K562 (cell line): ENCODE measurements at regions not wholly inside any gene's neighbourhood (a gene's known extent, or its start where the extent isn't known, plus 50 kb on each side); places are given as distances from the start of the nearest gene placed in this dataset.

Experiments
- ATAC-seq: fragments of 200-7000 bp; cut with Tn5 transposase; 3 replicates; pipeline ENCODE4 v1.9.1; 2020; ENCODE audit warnings: moderate library complexity
- BruUV-seq: library from RNA; stranded (reverse); fragments of 400-500 nt; replicated peaks from 2 replicates; lab custom pipeline; 2021; lab: Mats Ljungman, UMichigan
- CTCF ChIA-PET: fragments of 300-600 bp; formaldehyde crosslinking; extraction: SDS; loops from one replicate; lab custom pipeline; 2021; ENCODE audit warnings: low intra/inter-chr PET ratio; lab: Yijun Ruan, JAX
- POLR2A ChIA-PET: fragments of 300-600, 350-650 bp; sonication (Branson Sonifier 250); formaldehyde crosslinking; extraction: SDS; loops from one replicate; lab custom pipeline; 2021; ENCODE audit warnings: antibody characterized with exemption, inconsistent platforms; lab: Yijun Ruan, JAX
- DNase-seq, 4 experiments: peaks; one replicate each; pipeline versions ENCODE4 v3.0.0 to v3.0.0-alpha.2; 2011 to 2018; ENCODE audit warnings: low spot score in 3 of 4, mixed read lengths in 3 of 4; ENCODE audit errors: extremely low read depth in 1 of 4
- FAIRE-seq: peaks from 2 replicates; lab custom pipeline; 2011; peaks lifted over from hg19 to GRCh38; lab: Jason Lieb, UNC
- H2AFZ ChIP-seq: 2 replicates; pipeline ENCODE4 v1.6.0; 2011; ENCODE audit warnings: low read depth, low read length, control low read depth, inconsistent platforms
- H3K27ac ChIP-seq: fragments of 200-600 bp; 3 replicates; pipeline ENCODE4 v1.8.0; 2011; ENCODE audit warnings: low read depth, mild to moderate bottlenecking, control low read depth, inconsistent platforms, low read length, moderate library complexity, mixed read lengths; ENCODE audit errors: extremely low read depth
- H3K27me3 ChIP-seq, 2 experiments: fragments of 300-600 bp in 1 of 2; 2 replicates in 1 of 2; 3 replicates in 1 of 2; pipeline versions ENCODE4 v1.6.0 to v1.8.0; 2011; ENCODE audit warnings: inconsistent platforms in 2 of 2, low read length in 2 of 2, mild to moderate bottlenecking in 1 of 2, mixed read lengths in 1 of 2, moderate library complexity in 1 of 2; ENCODE audit not compliant: control insufficient read depth in 2 of 2, insufficient read depth in 2 of 2
- H3K36me3 ChIP-seq: fragments of 300-600 bp; 3 replicates; pipeline ENCODE4 v1.8.0; 2011; ENCODE audit warnings: mild to moderate bottlenecking, low read length, inconsistent platforms; ENCODE audit not compliant: control insufficient read depth, insufficient read depth
- H3K4me1 ChIP-seq, 2 experiments: fragments of 200-600 bp in 1 of 2; replicated peaks in 1 of 2; 2 replicates in 1 of 2; 3 replicates in 1 of 2; pipeline versions ENCODE4 v1.5.1 to v1.8.0; 2011; ENCODE audit warnings: inconsistent platforms in 2 of 2, low read length in 2 of 2, mild to moderate bottlenecking in 1 of 2, mixed read lengths in 1 of 2, moderate library complexity in 1 of 2; ENCODE audit not compliant: control insufficient read depth in 2 of 2, insufficient read depth in 2 of 2
- H3K4me2 ChIP-seq: 2 replicates; pipeline ENCODE4 v1.6.1; 2011; ENCODE audit warnings: low read length, control low read depth, inconsistent platforms, mixed read lengths; ENCODE audit not compliant: insufficient read depth
- H3K4me3 ChIP-seq: fragments of 200-600 bp; sonication (generic), shearing (Covaris generic); 2 replicates; pipeline ENCODE4 v1.5.1; 2016; ENCODE audit warnings: control low read depth, inconsistent platforms
- H3K79me2 ChIP-seq: fragments of 200-600 bp; 3 replicates; pipeline ENCODE4 v1.8.0; 2011; ENCODE audit warnings: low read length, inconsistent platforms; ENCODE audit not compliant: control insufficient read depth, insufficient read depth
- H3K9ac ChIP-seq, 2 experiments: 2 replicates each; pipeline versions ENCODE4 v1.6.0 to v1.6.1; 2011; ENCODE audit warnings: low read depth in 2 of 2, low read length in 2 of 2, control low read depth in 1 of 2, inconsistent platforms in 1 of 2, mild to moderate bottlenecking in 1 of 2, mixed read lengths in 1 of 2; ENCODE audit not compliant: insufficient read depth in 1 of 2
- H3K9me1 ChIP-seq: one replicate; pipeline ENCODE4 v1.6.0; 2011; ENCODE audit warnings: inconsistent platforms, mild to moderate bottlenecking, low read length, moderate library complexity; ENCODE audit not compliant: control insufficient read depth, insufficient read depth
- H3K9me3 ChIP-seq: replicated peaks from 2 replicates; pipeline ENCODE4 v1.5.1; 2011; ENCODE audit warnings: low read depth, low read length, inconsistent platforms; ENCODE audit not compliant: control insufficient read depth, insufficient read depth
- H4K20me1 ChIP-seq: replicated peaks from 2 replicates; pipeline ENCODE4 v1.6.1; 2011; ENCODE audit warnings: low read length, inconsistent platforms, mixed read lengths; ENCODE audit not compliant: control insufficient read depth, insufficient read depth
- ARID1B ChIP-seq: fragments of 450-650 bp; IDR thresholded peaks from 2 replicates; pipeline ENCODE4 v1.6.1; 2016; ENCODE audit warnings: antibody characterized with exemption, mild to moderate bottlenecking, inconsistent platforms
- BACH1 ChIP-seq: fragments of 200-800 bp; sonication (Bioruptor generic); IDR thresholded peaks from 2 replicates; pipeline ENCODE4 v1.6.1; 2016; ENCODE audit warnings: missing genetic modification characterization, missing compliant biosample characterization
- CBX3 ChIP-seq, 2 experiments: IDR thresholded peaks; 1 replicate in 1 of 2; 2 replicates in 1 of 2; pipeline ENCODE4 v1.6.1; 2012; ENCODE audit warnings: inconsistent platforms in 2 of 2, low read length in 2 of 2, borderline replicate concordance in 1 of 2, control low read depth in 1 of 2
- CC2D1A ChIP-seq: fragments of 450-650 bp; IDR thresholded peaks from 2 replicates; pipeline ENCODE4 v1.6.1; 2017; ENCODE audit warnings: mild to moderate bottlenecking
- EP400 ChIP-seq: fragments of 450-650 bp; IDR thresholded peaks from 2 replicates; pipeline ENCODE4 v1.6.1; 2017; ENCODE audit warnings: antibody characterized with exemption, mild to moderate bottlenecking, moderate library complexity
- ESRRA ChIP-seq: fragments of 450-650 bp; IDR thresholded peaks from 2 replicates; pipeline ENCODE4 v1.6.1; 2014; ENCODE audit warnings: low read depth, mild to moderate bottlenecking, moderate library complexity, borderline replicate concordance
- MAFK ChIP-seq: IDR thresholded peaks from 2 replicates; pipeline ENCODE4 v1.6.1; 2011; ENCODE audit warnings: low read length, improper control_type of control experiment
- NRF1 ChIP-seq, 2 experiments: fragments of 450-650 bp; IDR thresholded peaks in 1 of 2; conservative IDR thresholded peaks in 1 of 2; 2 replicates each; pipeline ENCODE4 v1.6.1; 2014; ENCODE audit warnings: mild to moderate bottlenecking in 2 of 2
- RAD21 ChIP-seq, 2 experiments: fragments of 250-450 bp in 1 of 2; fragments of 450-650 bp in 1 of 2; sonication (Bioruptor Pico) in 1 of 2; formaldehyde crosslinking in 1 of 2; IDR thresholded peaks in 1 of 2; conservative IDR thresholded peaks in 1 of 2; 2 replicates each; pipeline versions ENCODE4 v1.4.0 to v1.8.0; 2020 to 2022; ENCODE audit warnings: mild to moderate bottlenecking in 2 of 2, moderate library complexity in 1 of 2
- SOX6 ChIP-seq: fragments of 450-650 bp; IDR thresholded peaks from 2 replicates; pipeline ENCODE4 v1.6.1; 2014; ENCODE audit warnings: mild to moderate bottlenecking
- ZFP36 ChIP-seq: fragments of 150-350 bp; IDR thresholded peaks from 2 replicates; pipeline ENCODE4 v1.6.1; 2018; ENCODE audit warnings: low read length, low read depth; ENCODE audit not compliant: partially characterized antibody
- ZNF124 ChIP-seq: sonication (generic); formaldehyde crosslinking; IDR thresholded peaks from 2 replicates; pipeline ENCODE4 v1.8.1; 2022; ENCODE audit warnings: missing genetic modification reagents
- ZNF23 ChIP-seq: fragments of 250-450 bp; sonication (Bioruptor Pico); IDR thresholded peaks from 2 replicates; pipeline ENCODE4 v1.4.0; 2020; ENCODE audit warnings: mild to moderate bottlenecking
- ZNF3 ChIP-seq: fragments of 250-450 bp; sonication (Bioruptor Pico); IDR thresholded peaks from 2 replicates; pipeline ENCODE4 v1.5.0; 2021; ENCODE audit warnings: mild to moderate bottlenecking, moderate library complexity
- ZNF444 ChIP-seq: fragments of 250-450 bp; sonication (Bioruptor Pico); IDR thresholded peaks from 2 replicates; pipeline ENCODE4 v1.4.0; 2020; ENCODE audit warnings: mild to moderate bottlenecking, moderate library complexity
- ZNF583 ChIP-seq: fragments of 250-450 bp; sonication (Bioruptor Pico); IDR thresholded peaks from 2 replicates; pipeline ENCODE4 v1.4.0; 2020
- ZNF75A ChIP-seq: fragments of 450-650 bp; formaldehyde crosslinking; IDR thresholded peaks from 2 replicates; pipeline ENCODE4 v1.4.0; 2020; ENCODE audit warnings: mild to moderate bottlenecking
- WGBS: fragments of 100-300 bp; shearing (Covaris generic); methylation state at CpG from one replicate; pipeline ENCODE4 v1.1.6; 2016; ENCODE audit warnings: low coverage, mixed read lengths; ENCODE audit not compliant: insufficient coverage; ENCODE audit errors: missing lambda C conversion rate; 5-methylcytosine and 5-hydroxymethylcytosine counted together
- in situ Hi-C: fragments of 300-500 bp; cut with MboI; formaldehyde crosslinking; loops from 4 replicates; pipeline ENCODE4 v1.15.0; 2018; ENCODE audit warnings: inconsistent platforms, mixed read lengths
- intact Hi-C: fragments of 100-400 bp; cut with micrococcal nuclease; formaldehyde crosslinking; loops from 2 replicates; pipeline ENCODE4 v1.14.2; 2022
- TF ChIP-seq, protein P1 (sequence below): fragments of 450-650 bp; formaldehyde crosslinking; IDR thresholded peaks from 2 replicates; pipeline ENCODE4 v1.4.0; 2020; ENCODE audit warnings: mild to moderate bottlenecking

DNA sequence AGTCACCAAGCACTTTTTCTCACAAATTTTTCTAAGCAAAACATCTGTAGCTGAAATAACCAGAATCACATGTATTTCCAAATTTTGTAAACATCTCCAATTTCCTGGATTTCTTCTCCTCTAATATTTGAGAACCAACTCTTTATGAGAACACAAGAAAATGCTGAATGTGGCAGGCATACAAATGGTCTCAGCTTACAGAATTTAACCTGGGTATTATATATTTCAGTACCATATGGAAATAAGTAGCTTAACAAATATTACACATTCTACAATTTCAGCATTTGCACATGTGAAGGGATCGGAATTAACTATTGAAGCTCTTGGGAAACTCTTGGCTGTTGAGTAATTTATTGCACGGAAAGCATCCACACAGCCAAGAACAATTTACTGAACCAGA is 92.5 kb downstream of the TBXT start:
- Histone ChIP-seq H2AFZ (no peak overlapping the region), H3K4me1 (0 out of 5 replicates have a peak, but pooled peaks cover 0 to 3% of the 10 kb centered on the region in 2 experiments), H3K27ac (no peak overlapping the region), H3K9ac (no peak overlapping the region), H3K36me3 (no peaks in the 10 kb centered on the region), H3K9me1 (no peaks in the 10 kb centered on the region), H3K4me2 (no peak overlapping the region), H3K4me3 (no peak overlapping the region), H4K20me1 (no peaks in the 10 kb centered on the region), H3K79me2 (no peaks in the 10 kb centered on the region), H3K27me3 (peaks cover 0 to 5% of the 10 kb centered on the region in 2 experiments; a peak in 1 of 5 replicates), H3K9me3 (no peaks in the 10 kb centered on the region)
- ChIA-PET POLR2A (no interaction called here), CTCF (no interaction called here)
- no peak for DNase-seq
- in situ Hi-C loops (no loop called here), intact Hi-C loops (no loop called here)
- TF ChIP-seq ZNF583 (CRISPR knock-in tag) (no peak), ZNF23 (CRISPR knock-in tag) (no peak), ESRRA (no peak), EP400 (no peak), ZNF75A (CRISPR knock-in tag) (no peak), SOX6 (no peak), ZNF444 (CRISPR knock-in tag) (no peak)
- no peak for FAIRE-seq
- 0% methylated on average over 2 of the region's 2 CpGs for WGBS
- ATAC-seq, result no peak
- BruUV-seq, result no TSS peak

DNA sequence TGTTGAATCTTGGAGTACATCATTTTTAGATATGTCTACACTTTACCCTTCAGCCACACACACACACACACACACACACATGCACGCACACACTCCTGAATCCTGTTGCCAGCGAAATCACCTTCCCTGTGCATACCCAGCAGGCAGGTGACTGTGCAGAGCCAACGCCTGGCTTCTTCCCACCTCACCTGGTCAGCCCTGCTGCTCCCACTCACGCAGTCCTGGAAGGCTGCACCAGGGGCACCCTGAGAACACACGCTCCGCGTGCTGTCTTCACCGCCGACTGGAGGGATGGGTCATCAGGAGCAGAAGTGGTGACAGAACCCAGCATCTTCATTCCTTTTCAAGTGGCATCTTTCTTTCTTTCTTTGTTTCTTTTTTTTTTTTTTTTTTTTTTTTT is 94.6 kb downstream of the TBXT start:
- 2% methylated on average over 9 of the region's 9 CpGs for WGBS
- intact Hi-C loops, result no loop called here
- TF ChIP-seq ARID1B (no peak), BACH1 (tag) (no peak), MAFK (no peak), CC2D1A (no peak), CBX3 (IDR thresholded peaks at IDR 0.05; ENCODE audit: borderline replicate concordance in 1 of 2, low read length in 2 of 2) (no peak), ZNF3 (CRISPR knock-in tag) (no peak), NRF1 (conservative IDR thresholded peaks at IDR 0.05 in 1 of 2, IDR thresholded peaks at IDR 0.05 in 1 of 2) (no peak), ZNF124 (CRISPR knock-in tag) (no peak), RAD21 (CRISPR knock-in tag; conservative IDR thresholded peaks at IDR 0.05 in 1 of 2, IDR thresholded peaks at IDR 0.05 in 1 of 2) (no peak), ZFP36 (no peak)
- TF ChIP-seq, protein P1, sequence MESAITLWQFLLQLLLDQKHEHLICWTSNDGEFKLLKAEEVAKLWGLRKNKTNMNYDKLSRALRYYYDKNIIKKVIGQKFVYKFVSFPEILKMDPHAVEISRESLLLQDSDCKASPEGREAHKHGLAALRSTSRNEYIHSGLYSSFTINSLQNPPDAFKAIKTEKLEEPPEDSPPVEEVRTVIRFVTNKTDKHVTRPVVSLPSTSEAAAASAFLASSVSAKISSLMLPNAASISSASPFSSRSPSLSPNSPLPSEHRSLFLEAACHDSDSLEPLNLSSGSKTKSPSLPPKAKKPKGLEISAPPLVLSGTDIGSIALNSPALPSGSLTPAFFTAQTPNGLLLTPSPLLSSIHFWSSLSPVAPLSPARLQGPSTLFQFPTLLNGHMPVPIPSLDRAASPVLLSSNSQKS (CRISPR knock-in tag), result no peak

More for the DNA sequence above, 94.6 kb downstream of the TBXT start:
- no TSS peak for BruUV-seq
- H3K36me3 ChIP-seq, result no peaks in the 10 kb centered on the region
- H3K27me3 ChIP-seq, result peaks cover 0 to 5% of the 10 kb centered on the region in 2 experiments; a peak in 1 of 5 replicates
- FAIRE-seq (no peak), ATAC-seq (no peak; the same call in 2 of the 3 replicates), DNase-seq (no peak)
- H3K9me1 ChIP-seq, result no peaks in the 10 kb centered on the region
- in situ Hi-C loops, result no loop called here
- H3K9ac ChIP-seq, result no peak overlapping the region
- H3K4me2 ChIP-seq, result no peak overlapping the region
- H3K4me1 ChIP-seq, result 0 out of 5 replicates have a peak, but pooled peaks cover 0 to 3% of the 10 kb centered on the region in 2 experiments
- H2AFZ ChIP-seq, result no peak overlapping the region
- H3K79me2 ChIP-seq, result no peaks in the 10 kb centered on the region
- H4K20me1 ChIP-seq, result no peaks in the 10 kb centered on the region
- ChIA-PET POLR2A (no interaction called here), CTCF (no interaction called here)
- H3K27ac ChIP-seq, result no peak overlapping the region
- H3K4me3 ChIP-seq, result no peak overlapping the region
- H3K9me3 ChIP-seq, result no peaks in the 10 kb centered on the region
